ENCODE measurements at regions not wholly inside any gene's neighbourhood (a gene's known extent, or its start where the extent isn't known, plus 50 kb on each side); places are given as distances from the start of the nearest gene placed in this dataset.

DNA sequence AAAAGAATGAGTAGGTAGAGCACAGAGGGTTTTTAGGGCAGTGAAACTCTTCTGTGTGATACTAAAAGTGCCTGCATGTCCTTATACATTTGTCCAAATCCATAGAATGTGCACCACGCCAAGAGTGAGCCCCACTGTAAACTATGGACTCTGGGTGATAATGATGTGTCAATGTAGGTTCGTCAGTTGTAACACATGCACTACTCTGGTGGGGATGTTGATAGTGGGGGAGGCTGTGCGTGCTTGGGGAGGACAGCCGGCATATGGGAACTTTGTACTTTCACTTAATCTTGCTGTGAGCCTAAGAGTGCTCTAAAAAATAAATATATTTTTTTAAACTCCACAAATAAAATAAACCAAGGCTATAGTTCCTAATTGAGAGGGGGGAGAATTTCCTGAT lies 319.2 kb downstream of the SHQ1 start:
- no peaks in the 10 kb centered on the region for H3K79me2 ChIP-seq (replicated peaks; ENCODE audit: insufficient read depth)
- no peak overlapping the region for H3K4me3 Mint-ChIP-seq
- no peaks in the 10 kb centered on the region for H3K4me1 ChIP-seq (ENCODE audit: insufficient read depth)
- no peaks in the 10 kb centered on the region for H3K36me3 ChIP-seq (ENCODE audit: insufficient read depth)
- no peak overlapping the region for H3K4me3 ChIP-seq
- peaks cover 3% of the 10 kb centered on the region for H3K27me3 Mint-ChIP-seq (ENCODE audit: insufficient read depth, low read depth, poor library complexity)
- ATAC-seq (no peak), DNase-seq (ENCODE audit: low spot score) (no peak)
- H3K9me3 Mint-ChIP-seq = peaks cover 2% of the 10 kb centered on the region; the same call in 1 of the 3 replicates
- no peaks in the 10 kb centered on the region; the same call in 2 of the 3 replicates for H3K4me1 Mint-ChIP-seq
- H3F3A ChIP-seq (replicated peaks; ENCODE audit: low read depth) = no peaks in the 10 kb centered on the region
- H3K36me3 Mint-ChIP-seq (ENCODE audit: low read depth) = no peaks in the 10 kb centered on the region
- no peak overlapping the region for H2AFZ ChIP-seq
- no peaks in the 10 kb centered on the region for H3K27me3 ChIP-seq (ENCODE audit: insufficient read depth)
- TF ChIP-seq, protein P1, sequence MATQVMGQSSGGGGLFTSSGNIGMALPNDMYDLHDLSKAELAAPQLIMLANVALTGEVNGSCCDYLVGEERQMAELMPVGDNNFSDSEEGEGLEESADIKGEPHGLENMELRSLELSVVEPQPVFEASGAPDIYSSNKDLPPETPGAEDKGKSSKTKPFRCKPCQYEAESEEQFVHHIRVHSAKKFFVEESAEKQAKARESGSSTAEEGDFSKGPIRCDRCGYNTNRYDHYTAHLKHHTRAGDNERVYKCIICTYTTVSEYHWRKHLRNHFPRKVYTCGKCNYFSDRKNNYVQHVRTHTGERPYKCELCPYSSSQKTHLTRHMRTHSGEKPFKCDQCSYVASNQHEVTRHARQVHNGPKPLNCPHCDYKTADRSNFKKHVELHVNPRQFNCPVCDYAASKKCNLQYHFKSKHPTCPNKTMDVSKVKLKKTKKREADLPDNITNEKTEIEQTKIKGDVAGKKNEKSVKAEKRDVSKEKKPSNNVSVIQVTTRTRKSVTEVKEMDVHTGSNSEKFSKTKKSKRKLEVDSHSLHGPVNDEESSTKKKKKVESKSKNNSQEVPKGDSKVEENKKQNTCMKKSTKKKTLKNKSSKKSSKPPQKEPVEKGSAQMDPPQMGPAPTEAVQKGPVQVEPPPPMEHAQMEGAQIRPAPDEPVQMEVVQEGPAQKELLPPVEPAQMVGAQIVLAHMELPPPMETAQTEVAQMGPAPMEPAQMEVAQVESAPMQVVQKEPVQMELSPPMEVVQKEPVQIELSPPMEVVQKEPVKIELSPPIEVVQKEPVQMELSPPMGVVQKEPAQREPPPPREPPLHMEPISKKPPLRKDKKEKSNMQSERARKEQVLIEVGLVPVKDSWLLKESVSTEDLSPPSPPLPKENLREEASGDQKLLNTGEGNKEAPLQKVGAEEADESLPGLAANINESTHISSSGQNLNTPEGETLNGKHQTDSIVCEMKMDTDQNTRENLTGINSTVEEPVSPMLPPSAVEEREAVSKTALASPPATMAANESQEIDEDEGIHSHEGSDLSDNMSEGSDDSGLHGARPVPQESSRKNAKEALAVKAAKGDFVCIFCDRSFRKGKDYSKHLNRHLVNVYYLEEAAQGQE (IDR thresholded peaks at IDR 0.05; ENCODE audit: unreplicated experiment) = no peak
- TF ChIP-seq, protein P2, sequence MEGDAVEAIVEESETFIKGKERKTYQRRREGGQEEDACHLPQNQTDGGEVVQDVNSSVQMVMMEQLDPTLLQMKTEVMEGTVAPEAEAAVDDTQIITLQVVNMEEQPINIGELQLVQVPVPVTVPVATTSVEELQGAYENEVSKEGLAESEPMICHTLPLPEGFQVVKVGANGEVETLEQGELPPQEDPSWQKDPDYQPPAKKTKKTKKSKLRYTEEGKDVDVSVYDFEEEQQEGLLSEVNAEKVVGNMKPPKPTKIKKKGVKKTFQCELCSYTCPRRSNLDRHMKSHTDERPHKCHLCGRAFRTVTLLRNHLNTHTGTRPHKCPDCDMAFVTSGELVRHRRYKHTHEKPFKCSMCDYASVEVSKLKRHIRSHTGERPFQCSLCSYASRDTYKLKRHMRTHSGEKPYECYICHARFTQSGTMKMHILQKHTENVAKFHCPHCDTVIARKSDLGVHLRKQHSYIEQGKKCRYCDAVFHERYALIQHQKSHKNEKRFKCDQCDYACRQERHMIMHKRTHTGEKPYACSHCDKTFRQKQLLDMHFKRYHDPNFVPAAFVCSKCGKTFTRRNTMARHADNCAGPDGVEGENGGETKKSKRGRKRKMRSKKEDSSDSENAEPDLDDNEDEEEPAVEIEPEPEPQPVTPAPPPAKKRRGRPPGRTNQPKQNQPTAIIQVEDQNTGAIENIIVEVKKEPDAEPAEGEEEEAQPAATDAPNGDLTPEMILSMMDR (conservative IDR thresholded peaks at IDR 0.05; ENCODE audit: low read depth in 2 of 2) = no peak
- TF ChIP-seq EZH2phosphoT487 (IDR thresholded peaks at IDR 0.05; ENCODE audit: unreplicated experiment) (no peak), STAT1 (IDR thresholded peaks at IDR 0.05; ENCODE audit: unreplicated experiment) (no peak), ZNF331 (CRISPR knock-in tag; IDR thresholded peaks at IDR 0.05; ENCODE audit: low read depth) (no peak), EZH2 (IDR thresholded peaks at IDR 0.05; ENCODE audit: low read depth, unreplicated experiment) (no peak), JUNB (IDR thresholded peaks at IDR 0.05; ENCODE audit: unreplicated experiment) (no peak), ZNF114 (CRISPR knock-in tag; IDR thresholded peaks at IDR 0.05) (no peak)
- H3K27ac ChIP-seq (ENCODE audit: low read depth) = no peak overlapping the region
- no peaks in the 10 kb centered on the region; the same call in 1 of the 2 replicates for H3K9me2 ChIP-seq (ENCODE audit: insufficient read depth)
- no peak overlapping the region for H3K4me2 ChIP-seq
- no peak overlapping the region for H3K27ac Mint-ChIP-seq
- H4K20me1 ChIP-seq (replicated peaks; ENCODE audit: insufficient read depth) = no peaks in the 10 kb centered on the region

DNA sequence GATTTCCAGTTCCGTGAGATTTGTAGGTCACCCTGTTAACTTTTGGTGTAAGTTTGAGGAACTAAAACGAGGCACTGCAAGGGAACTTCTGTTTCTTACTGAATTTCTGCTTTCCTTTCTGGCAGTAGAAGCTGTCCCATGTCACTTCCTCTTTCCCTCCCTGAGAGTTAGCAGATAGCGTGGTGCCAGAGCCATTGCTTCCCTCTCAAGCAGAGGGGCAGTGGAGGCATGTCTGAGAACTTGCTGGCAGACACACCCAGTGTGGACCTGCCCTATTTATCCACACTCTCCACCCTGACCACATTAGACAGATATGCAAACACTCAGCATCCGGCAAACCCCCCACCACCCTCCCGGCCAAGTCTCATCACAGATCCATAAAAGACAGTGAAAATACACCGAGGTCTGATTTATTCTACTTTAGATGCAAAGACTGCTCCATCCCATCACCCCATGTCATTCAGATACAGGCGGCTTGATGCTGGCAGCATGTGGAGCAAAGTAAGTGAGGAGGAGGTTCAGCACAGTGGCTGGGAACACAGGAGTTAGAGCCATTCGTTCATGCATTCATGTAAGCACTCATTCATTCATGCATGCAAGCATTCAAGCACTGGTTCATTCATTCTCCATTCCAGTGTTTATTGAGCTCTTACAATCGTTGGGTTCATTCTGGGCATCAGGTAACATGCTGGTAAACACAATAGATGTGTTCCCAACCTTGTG lies 324.7 kb downstream of the SHQ1 start:
- Histone ChIP-seq H4K20me1 (replicated peaks; ENCODE audit: insufficient read depth) (no peaks in the 10 kb centered on the region), H3F3A (replicated peaks; ENCODE audit: low read depth) (no peaks in the 10 kb centered on the region), H3K9me2 (ENCODE audit: insufficient read depth) (no peaks in the 10 kb centered on the region), H3K4me1 (ENCODE audit: insufficient read depth) (no peaks in the 10 kb centered on the region), H3K36me3 (ENCODE audit: insufficient read depth) (no peaks in the 10 kb centered on the region), H3K79me2 (replicated peaks; ENCODE audit: insufficient read depth) (no peaks in the 10 kb centered on the region), H2AFZ (peak overlapping the region; percentile 63), H3K27ac (ENCODE audit: low read depth) (no peak overlapping the region), H3K4me3 (no peak overlapping the region), H3K4me2 (no peak overlapping the region), H3K27me3 (ENCODE audit: insufficient read depth) (no peaks in the 10 kb centered on the region)
- Mint-ChIP-seq H3K4me1 (peaks cover 5% of the 10 kb centered on the region; the same call in 2 of the 3 replicates), H3K27ac (no peak overlapping the region), H3K27me3 (ENCODE audit: insufficient read depth, low read depth, poor library complexity) (no peaks in the 10 kb centered on the region), H3K4me3 (no peak overlapping the region), H3K36me3 (ENCODE audit: low read depth) (no peaks in the 10 kb centered on the region), H3K9me3 (no peaks in the 10 kb centered on the region)
- no peak for DNase-seq (ENCODE audit: low spot score)
- no peak for ATAC-seq
- TF ChIP-seq POLR2AphosphoS5 (IDR thresholded peaks at IDR 0.05; ENCODE audit: low read depth) = no peak
- TF ChIP-seq JUNB (IDR thresholded peaks at IDR 0.05; ENCODE audit: unreplicated experiment) = no peak
- no peak for TF ChIP-seq STAT1 (IDR thresholded peaks at IDR 0.05; ENCODE audit: unreplicated experiment)
- TF ChIP-seq, protein P2 (conservative IDR thresholded peaks at IDR 0.05; ENCODE audit: low read depth in 2 of 2) = no peak
- no peak for TF ChIP-seq EZH2 (IDR thresholded peaks at IDR 0.05; ENCODE audit: low read depth, unreplicated experiment)
